ENCODE measurements at regions not wholly inside any gene's neighbourhood (a gene's known extent, or its start where the extent isn't known, plus 50 kb on each side); places are given as distances from the start of the nearest gene placed in this dataset.

- no peaks in the 10 kb centered on the region for H3K36me3 ChIP-seq (ENCODE audit: control insufficient read depth in 2 of 2, insufficient read depth in 1 of 2, low read length in 2 of 2)
- no peak overlapping the region for H3K4me3 ChIP-seq (ENCODE audit: low read depth, low read length)
- CTCF ChIA-PET = no interaction called here
- no peak overlapping the region for H3K27ac ChIP-seq (ENCODE audit: extremely low read depth, low read depth, low read length)
- no peak for TF ChIP-seq ZNF664 (tag by site-specific recombination; IDR thresholded peaks at IDR 0.05)
- no peak for TF ChIP-seq ZNF133 (tag by site-specific recombination; IDR thresholded peaks at IDR 0.05)
- TF ChIP-seq ZNF529 (tag by site-specific recombination; IDR thresholded peaks at IDR 0.05; ENCODE audit: insufficient replicate concordance) = no peak
- no peak for TF ChIP-seq HOXD13 (CRISPR knock-in tag; IDR thresholded peaks at IDR 0.05; ENCODE audit: borderline replicate concordance)
- TF ChIP-seq ZBTB17 (tag by site-specific recombination; IDR thresholded peaks at IDR 0.05) = no peak
- no peak for TF ChIP-seq ZNF658 (tag by site-specific recombination; IDR thresholded peaks at IDR 0.05)
- TF ChIP-seq ZNF18 (tag by site-specific recombination; IDR thresholded peaks at IDR 0.05) = no peak
- POLR2A ChIA-PET = no interaction called here
- H3K4me1 ChIP-seq (ENCODE audit: control insufficient read depth, insufficient read depth, low read length) = no peaks in the 10 kb centered on the region
- no peaks in the 10 kb centered on the region for H3K9me3 ChIP-seq (ENCODE audit: control insufficient read depth, insufficient read depth, low read depth, low read length)
Measured at GRCh38 chr4:157447195-157447594, 226.7 kb downstream of the GRIA2 start.

- Histone ChIP-seq H3K4me1 (ENCODE audit: control insufficient read depth, insufficient read depth, low read length) (no peaks in the 10 kb centered on the region), H3K27ac (ENCODE audit: extremely low read depth, low read depth, low read length) (no peak overlapping the region), H3K36me3 (ENCODE audit: control insufficient read depth in 2 of 2, insufficient read depth in 1 of 2, low read length in 2 of 2) (no peaks in the 10 kb centered on the region), H3K9me3 (ENCODE audit: control insufficient read depth, insufficient read depth, low read depth, low read length) (no peaks in the 10 kb centered on the region), H3K4me3 (ENCODE audit: low read depth, low read length) (no peak overlapping the region)
- ChIA-PET POLR2A (no interaction called here), CTCF (no interaction called here)
- no peak for TF ChIP-seq ZNF514 (tag by site-specific recombination; IDR thresholded peaks at IDR 0.05)
- TF ChIP-seq ZNF112 (tag by site-specific recombination; IDR thresholded peaks at IDR 0.05) = no peak
- no peak for TF ChIP-seq ZNF645 (tag by site-specific recombination; IDR thresholded peaks at IDR 0.05)
- TF ChIP-seq ZNF133 (tag by site-specific recombination; IDR thresholded peaks at IDR 0.05) = no peak
- no peak for TF ChIP-seq ZNF280D (tag by site-specific recombination; IDR thresholded peaks at IDR 0.05)
- TF ChIP-seq GLIS1 (tag by site-specific recombination; IDR thresholded peaks at IDR 0.05) = no peak
- no peak for TF ChIP-seq ZNF670 (tag by site-specific recombination; IDR thresholded peaks at IDR 0.05; ENCODE audit: low read depth)
Measured at GRCh38 chr4:157444014-157444413, 223.5 kb downstream of the GRIA2 start.

- Histone ChIP-seq H3K4me3 (ENCODE audit: low read depth, low read length) (no peak overlapping the region), H3K36me3 (ENCODE audit: control insufficient read depth in 2 of 2, insufficient read depth in 1 of 2, low read length in 2 of 2) (no peaks in the 10 kb centered on the region), H3K27ac (ENCODE audit: extremely low read depth, low read depth, low read length) (no peak overlapping the region), H3K9me3 (ENCODE audit: control insufficient read depth, insufficient read depth, low read depth, low read length) (no peaks in the 10 kb centered on the region), H3K4me1 (ENCODE audit: control insufficient read depth, insufficient read depth, low read length) (no peaks in the 10 kb centered on the region)
- POLR2A ChIA-PET = no interaction called here
- TF ChIP-seq ZNF518A (tag by site-specific recombination; conservative IDR thresholded peaks at IDR 0.05; ENCODE audit: low read depth) = no peak
- TF ChIP-seq ZNF670 (tag by site-specific recombination; IDR thresholded peaks at IDR 0.05; ENCODE audit: low read depth) = no peak
- TF ChIP-seq ZNF394 (tag by site-specific recombination; IDR thresholded peaks at IDR 0.05; ENCODE audit: borderline replicate concordance) = no peak
- no peak for TF ChIP-seq MZF1 (tag by site-specific recombination; IDR thresholded peaks at IDR 0.05; ENCODE audit: borderline replicate concordance)
- no peak for TF ChIP-seq BCL11B (tag by site-specific recombination; IDR thresholded peaks at IDR 0.05; ENCODE audit: low read depth)
- no peak for TF ChIP-seq PRDM6 (tag by site-specific recombination; IDR thresholded peaks at IDR 0.05)
- no peak for TF ChIP-seq ZNF239 (tag by site-specific recombination; IDR thresholded peaks at IDR 0.05)
- no peak for TF ChIP-seq ZNF174 (tag by site-specific recombination; IDR thresholded peaks at IDR 0.05)
- CTCF ChIA-PET = no interaction called here
Measured at GRCh38 chr4:157443537-157443936, 223.0 kb downstream of the GRIA2 start.
